GM12891 (cell line): ENCODE measurements at regions not wholly inside any gene's neighbourhood (a gene's known extent, or its start where the extent isn't known, plus 50 kb on each side); places are given as distances from the start of the nearest gene placed in this dataset.

Experiments used
- PAX5 ChIP-seq: IDR thresholded peaks from 2 replicates; pipeline ENCODE4 v1.6.1; 2011; ENCODE audit warnings: low read length, moderate library complexity, mild to moderate bottlenecking; ENCODE audit not compliant: insufficient read depth, severe bottlenecking
- POLR2A ChIP-seq: IDR thresholded peaks from 2 replicates; pipeline ENCODE4 v1.6.1; 2011; ENCODE audit warnings: low read depth, low read length, control low read depth
- POLR2AphosphoS5 ChIP-seq: IDR thresholded peaks from 2 replicates; pipeline ENCODE4 v1.6.1; 2011; ENCODE audit warnings: low read depth, low read length, control low read depth
- POU2F2 ChIP-seq: IDR thresholded peaks from 2 replicates; pipeline ENCODE4 v1.6.1; 2011; ENCODE audit warnings: low read depth, mild to moderate bottlenecking, control low read depth, low read length, moderate library complexity
- SPI1 ChIP-seq: IDR thresholded peaks from 2 replicates; pipeline ENCODE4 v1.6.1; 2011; ENCODE audit warnings: low read depth, low read length, control low read depth
- TAF1 ChIP-seq: IDR thresholded peaks from 2 replicates; pipeline ENCODE4 v1.6.1; 2011; ENCODE audit warnings: low read depth, low read length, control low read depth

DNA sequence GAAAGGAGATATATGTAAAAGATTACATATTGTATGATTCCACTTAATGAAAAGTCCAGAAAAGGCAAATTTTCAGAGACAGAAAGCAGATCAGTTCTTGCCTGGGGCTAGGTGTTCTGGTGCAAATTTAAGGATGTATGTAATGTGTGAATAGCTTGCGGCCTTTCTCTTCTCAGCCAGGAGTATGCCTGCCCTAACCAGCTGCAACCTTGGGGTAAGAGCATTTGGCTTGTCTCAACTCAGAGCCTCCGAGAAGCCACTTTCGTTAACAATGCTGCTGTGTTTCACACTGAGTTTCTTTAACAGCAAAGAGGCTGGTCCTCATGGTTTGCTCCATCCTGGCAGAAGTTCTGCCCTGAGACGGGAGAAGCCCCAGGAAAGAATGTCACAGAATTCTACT, 102.7 kb downstream of the SPCS3 start:
- TF ChIP-seq TAF1 (no peak), POLR2A (no peak), POLR2AphosphoS5 (no peak), PAX5 (no peak), POU2F2 (no peak), SPI1 (no peak)
